HT1080 (cell line): ENCODE measurements at regions not wholly inside any gene's neighbourhood (a gene's known extent, or its start where the extent isn't known, plus 50 kb on each side); places are given as distances from the start of the nearest gene placed in this dataset.
A peak's percentile ranks its signal among the peaks of the same experiment; 100 is the strongest.

ENCODE experiments used
- DNase-seq: peaks from one replicate; pipeline ENCODE4 v3.0.0-alpha.2; 2015; ENCODE audit warnings: low read depth

- no peak for DNase-seq
Observed at GRCh38 chr2:66794070-66794469, 359.1 kb downstream of the MEIS1 start.

GRCh38 chr2:66794551-66794950 is 359.6 kb downstream of the MEIS1 start:
- DNase-seq: no peak

- no peak for DNase-seq
Observed at GRCh38 chr2:66802877-66803276, 368.0 kb downstream of the MEIS1 start.

GRCh38 chr2:66803726-66804125 is 368.8 kb downstream of the MEIS1 start:
- no peak for DNase-seq

GRCh38 chr2:66805016-66805865 is 370.3 kb downstream of the MEIS1 start:
- no peak for DNase-seq

- no peak for DNase-seq
Observed at GRCh38 chr2:66805968-66806367, 371.0 kb downstream of the MEIS1 start.

GRCh38 chr2:66813525-66813924 is 378.6 kb downstream of the MEIS1 start:
- no peak for DNase-seq

- no peak for DNase-seq
Observed at GRCh38 chr2:66813976-66814375, 379.1 kb downstream of the MEIS1 start.

- DNase-seq: no peak
Observed at GRCh38 chr2:66814916-66815315, 380.0 kb downstream of the MEIS1 start.

GRCh38 chr2:66815886-66816285 is 381.0 kb downstream of the MEIS1 start:
- DNase-seq: no peak

- DNase-seq: no peak
Observed at GRCh38 chr2:66821168-66821567, 386.2 kb downstream of the MEIS1 start.

- DNase-seq: no peak
Observed at GRCh38 chr2:66822186-66822585, 387.3 kb downstream of the MEIS1 start.

- DNase-seq: no peak
Observed at GRCh38 chr2:66824926-66825325, 390.0 kb downstream of the MEIS1 start.

GRCh38 chr2:66827851-66828250 is 392.9 kb downstream of the MEIS1 start:
- no peak for DNase-seq

- no peak for DNase-seq
Observed at GRCh38 chr2:66828876-66829275, 394.0 kb downstream of the MEIS1 start.

- no peak for DNase-seq
Observed at GRCh38 chr2:66830881-66831280, 396.0 kb downstream of the MEIS1 start.

- DNase-seq: no peak
Observed at GRCh38 chr2:66832646-66833435, 397.9 kb downstream of the MEIS1 start.

- DNase-seq: no peak
Observed at GRCh38 chr2:66834859-66835258, 399.9 kb downstream of the MEIS1 start.

- no peak for DNase-seq
Observed at GRCh38 chr2:66836851-66837250, 401.9 kb downstream of the MEIS1 start.

- peak; percentile 53 for DNase-seq
Observed at GRCh38 chr2:66839551-66840320, 404.8 kb downstream of the MEIS1 start.

- DNase-seq: no peak
Observed at GRCh38 chr2:66840321-66841002, 405.5 kb downstream of the MEIS1 start.
